MM.1S (cell line): ENCODE measurements at regions not wholly inside any gene's neighbourhood (a gene's known extent, or its start where the extent isn't known, plus 50 kb on each side); places are given as distances from the start of the nearest gene placed in this dataset.

Source experiments
- CTCF ChIP-seq: fragments of 300-600 bp; sonication (generic); IDR thresholded peaks from 2 replicates; pipeline ENCODE4 v1.5.1; 2016; ENCODE audit warnings: antibody characterized with exemption, low read length, mixed read lengths
- EZH2phosphoT487 ChIP-seq: fragments of 300-600 bp; sonication (generic); IDR thresholded peaks from 2 replicates; pipeline ENCODE4 v1.6.1; 2018; ENCODE audit warnings: antibody characterized with exemption, low read length

- TF ChIP-seq EZH2phosphoT487 (no peak), CTCF (0 out of 2 replicates have a peak, but pooled peaks have one; percentile 8)
These were observed 200.9 kb upstream of the CAND1 start for GRCh38 chr12:67068204-67068731.
